ENCODE measurements at regions not wholly inside any gene's neighbourhood (a gene's known extent, or its start where the extent isn't known, plus 50 kb on each side); places are given as distances from the start of the nearest gene placed in this dataset.
A peak's percentile ranks its signal among the peaks of the same experiment; 100 is the strongest.

DNA sequence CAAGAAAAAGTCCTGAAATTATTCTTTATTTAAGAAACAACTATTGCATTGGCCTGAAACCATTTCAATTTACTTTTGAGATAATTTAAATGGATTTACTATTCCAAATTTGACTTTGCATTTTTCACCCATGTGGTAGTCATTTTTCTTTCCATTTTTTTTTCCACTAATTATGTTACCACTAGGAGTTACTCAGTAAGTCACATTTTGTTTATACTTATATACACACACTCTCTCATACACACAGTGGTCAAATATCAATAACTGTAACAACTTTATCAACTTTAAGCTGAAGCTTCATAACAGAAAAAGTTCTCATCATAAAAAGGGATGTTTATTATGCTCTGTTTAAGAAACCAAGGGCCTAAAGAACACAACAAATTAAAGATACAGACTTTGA lies 222.8 kb downstream of the SIPA1L2 start:
- DNase-seq (no peak), ATAC-seq (no peak)
- intact Hi-C loops (cut with DNase I) = no loop called here

DNA sequence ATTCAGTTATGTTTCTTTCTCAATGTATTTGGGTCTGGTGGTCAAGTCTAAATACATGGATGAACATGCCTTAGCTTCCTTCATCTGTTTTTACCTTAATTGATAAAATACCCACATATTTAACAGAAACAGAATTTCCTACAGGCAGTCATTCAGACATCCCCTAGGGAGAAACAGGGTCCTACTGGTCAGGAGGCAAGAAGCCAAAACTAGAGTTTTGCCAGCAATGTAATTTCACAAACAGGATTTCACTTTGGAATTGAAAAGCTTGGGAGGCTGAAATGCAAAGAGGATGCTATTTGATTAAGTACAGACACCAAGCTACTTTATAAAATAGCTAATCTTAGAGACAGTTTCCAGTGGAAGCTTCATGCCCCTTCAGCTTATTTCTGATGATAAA lies 224.2 kb downstream of the SIPA1L2 start:
- DNase-seq = no peak
- intact Hi-C loops (cut with DNase I) = no loop called here
- ATAC-seq = no peak

- ATAC-seq = no peak
- DNase-seq = no peak
- intact Hi-C loops (cut with DNase I) = no loop called here
Observed at GRCh38 chr1:232404981-232405731, 224.8 kb downstream of the SIPA1L2 start.

DNA sequence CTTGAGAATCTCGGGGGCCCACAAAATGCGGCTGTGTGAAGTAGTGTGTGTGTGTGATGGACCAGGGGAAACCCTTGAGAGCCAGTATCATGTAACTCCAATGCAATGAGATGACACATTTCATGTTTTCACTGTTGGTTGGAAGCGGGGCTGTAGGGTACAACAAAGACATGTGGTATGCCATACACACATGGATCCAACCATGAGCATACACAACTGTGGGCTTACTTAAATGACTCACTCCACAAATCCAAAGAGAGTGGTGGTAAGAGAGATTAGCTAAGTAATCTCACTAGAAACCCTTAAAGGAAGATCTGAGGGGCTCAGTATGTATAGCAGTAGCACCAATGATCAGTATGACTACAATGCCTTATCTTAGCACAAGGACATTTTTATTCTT lies 225.7 kb downstream of the SIPA1L2 start:
- DNase-seq (no peak), ATAC-seq (no peak)
- intact Hi-C loops (cut with DNase I) = no loop called here

DNA sequence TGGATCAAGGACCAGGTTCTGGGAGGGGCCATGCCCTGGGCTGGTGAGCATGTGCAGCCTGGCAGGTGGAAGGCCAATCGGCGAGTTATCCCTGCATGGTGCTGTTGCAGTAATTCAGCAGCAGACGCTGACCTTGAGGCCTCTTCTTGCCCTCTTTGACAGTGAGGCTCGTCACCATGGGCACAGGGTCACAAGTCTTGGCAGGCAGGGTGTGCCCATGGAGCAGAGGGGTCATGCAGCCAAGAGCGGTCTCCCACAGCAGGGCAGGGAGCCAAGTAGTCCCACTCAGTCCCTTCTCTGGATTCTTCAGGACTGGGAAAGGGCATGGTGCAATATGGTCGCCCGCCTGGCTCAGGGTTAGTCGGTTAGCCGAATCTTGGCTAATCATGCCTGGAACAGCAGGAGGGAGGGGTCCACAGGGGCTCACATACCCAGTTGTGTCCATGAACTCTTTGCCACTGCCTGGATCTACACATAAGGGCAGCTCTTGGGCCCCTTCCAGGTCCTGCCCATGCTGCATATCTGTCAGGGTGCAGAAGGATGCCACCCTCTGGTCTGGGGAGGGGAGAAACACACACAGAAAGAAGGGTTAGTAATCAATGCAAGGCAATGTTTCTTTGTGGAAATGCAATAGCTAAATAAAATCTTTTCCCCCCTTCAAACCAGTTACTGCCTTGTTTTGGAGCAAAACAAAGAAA lies 226.8 kb downstream of the SIPA1L2 start:
- DNase-seq (no peak), ATAC-seq (peak; percentile 35 to 71)
- intact Hi-C loops (cut with DNase I) = no loop called here

- ATAC-seq (no peak), DNase-seq (no peak)
- intact Hi-C loops (cut with DNase I) = no loop called here
Observed at GRCh38 chr1:232398823-232399222, 231.1 kb downstream of the SIPA1L2 start.

DNA sequence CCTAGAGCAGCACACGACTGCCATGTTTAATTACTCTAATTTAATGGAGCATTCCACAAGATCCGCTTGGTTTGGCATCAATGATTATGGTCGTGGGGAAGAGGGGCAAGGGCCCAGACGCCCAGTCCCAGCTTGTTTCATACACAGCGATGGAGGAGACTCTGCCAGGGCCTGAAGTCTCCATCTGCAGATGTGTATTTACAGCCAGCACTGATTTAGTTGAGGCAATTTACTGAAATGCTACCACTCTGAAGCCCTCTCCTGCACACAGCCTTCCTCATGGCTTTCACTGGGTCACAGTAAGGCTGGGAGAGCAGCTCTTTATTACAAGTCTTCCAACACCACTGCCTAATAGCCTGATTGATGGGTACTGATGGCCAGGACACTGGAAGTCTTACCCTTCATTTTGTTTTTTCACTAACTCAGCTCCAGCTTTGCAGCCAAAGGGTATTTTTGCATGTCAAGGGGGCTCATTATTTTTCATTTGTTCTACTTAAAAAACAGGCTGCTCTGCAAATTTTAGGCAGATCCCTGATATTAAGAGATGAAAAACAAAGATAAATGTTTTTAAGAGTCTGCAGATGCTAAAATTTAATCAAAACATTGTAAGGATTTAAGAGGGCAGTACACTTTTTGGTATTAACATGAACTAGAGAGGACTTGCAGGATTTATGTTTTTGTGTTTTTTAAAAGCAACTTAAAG lies 236.3 kb downstream of the SIPA1L2 start:
- DNase-seq = no peak
- intact Hi-C loops (cut with DNase I) = no loop called here
- no peak for ATAC-seq

- intact Hi-C loops (cut with DNase I) = no loop called here
- DNase-seq = no peak
- ATAC-seq = no peak
Observed at GRCh38 chr1:232393010-232393409, 236.9 kb downstream of the SIPA1L2 start.

- ATAC-seq (no peak), DNase-seq (no peak)
- intact Hi-C loops (cut with DNase I) = no loop called here
Observed at GRCh38 chr1:232390590-232390989, 239.3 kb downstream of the SIPA1L2 start.

GRCh38 chr1:232389744-232390143 lies 240.2 kb downstream of the SIPA1L2 start:
- DNase-seq = no peak
- ATAC-seq = no peak
- intact Hi-C loops (cut with DNase I) = no loop called here

DNA sequence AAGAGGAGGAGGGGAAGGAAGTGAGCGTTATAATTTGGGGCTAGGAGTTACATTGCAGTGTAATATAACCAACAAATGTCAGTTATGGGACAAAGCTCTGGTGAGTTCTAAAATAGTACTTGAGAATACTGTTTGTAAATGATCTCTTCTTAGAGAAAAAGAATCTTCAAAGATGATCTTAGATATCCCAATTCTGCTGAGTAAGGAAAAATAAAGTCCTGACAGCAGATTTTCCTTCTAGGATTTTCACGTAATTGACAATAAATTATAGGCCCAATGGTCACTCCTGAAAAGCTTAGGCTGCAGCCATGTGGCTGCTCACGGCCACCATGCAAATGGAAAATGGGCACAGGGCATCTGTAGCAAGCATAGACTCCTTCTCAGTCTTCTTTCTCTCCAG lies 241.6 kb downstream of the SIPA1L2 start:
- ATAC-seq (no peak), DNase-seq (no peak)
- intact Hi-C loops (cut with DNase I) = no loop called here

- no peak for ATAC-seq
- DNase-seq = no peak
Observed at GRCh38 chr1:232386721-232387510, 243.0 kb downstream of the SIPA1L2 start.

DNA sequence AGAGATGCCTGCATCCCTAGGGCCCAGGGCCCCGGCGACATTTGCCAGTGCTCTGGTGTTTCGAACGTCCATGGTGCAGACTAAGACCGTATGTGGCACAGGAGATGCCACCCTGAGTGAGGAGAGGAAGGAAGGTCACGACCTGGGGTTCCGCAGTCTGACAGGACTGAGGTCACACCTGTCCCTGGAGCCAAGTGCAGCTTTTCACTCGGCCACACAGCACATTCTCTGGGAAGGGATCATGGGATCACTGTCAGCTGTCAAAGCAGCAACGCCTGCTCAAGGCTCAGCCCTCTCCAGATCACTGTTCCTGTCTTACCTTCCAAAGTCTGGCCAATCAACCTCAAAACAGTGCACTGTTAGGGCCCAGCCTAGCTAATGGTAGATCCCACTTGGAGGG lies 243.6 kb downstream of the SIPA1L2 start:
- ATAC-seq (peak in 1 of 2 donors; percentile 45), DNase-seq (no peak)
- intact Hi-C loops (cut with DNase I) = no loop called here

More at GRCh38 chr1:232386721-232387510, 243.0 kb downstream of the SIPA1L2 start:
- intact Hi-C loops (cut with DNase I) = no loop called here

DNA sequence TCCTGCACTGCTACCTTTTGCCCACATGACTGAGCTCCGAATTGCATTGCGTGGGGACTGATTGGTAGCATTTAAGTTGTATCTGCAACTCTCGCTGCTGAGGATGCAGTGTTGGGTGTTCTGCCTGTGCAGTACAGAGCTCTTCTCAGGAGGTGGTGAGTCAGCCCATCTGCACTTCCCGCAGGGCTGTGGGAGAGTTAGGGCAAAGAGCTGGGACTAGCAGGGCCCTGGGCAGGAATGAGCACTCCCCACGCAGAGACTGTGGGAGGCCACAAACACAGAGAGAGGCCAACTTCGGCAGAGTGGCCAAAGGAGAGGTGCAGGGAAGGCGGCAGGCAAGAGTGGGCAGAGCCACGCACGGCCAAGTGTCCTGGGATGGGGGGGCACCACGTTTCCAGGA lies 244.7 kb downstream of the SIPA1L2 start:
- DNase-seq (no peak), ATAC-seq (peak in 1 of 2 donors; percentile 86)
- intact Hi-C loops (cut with DNase I) = no loop called here

DNA sequence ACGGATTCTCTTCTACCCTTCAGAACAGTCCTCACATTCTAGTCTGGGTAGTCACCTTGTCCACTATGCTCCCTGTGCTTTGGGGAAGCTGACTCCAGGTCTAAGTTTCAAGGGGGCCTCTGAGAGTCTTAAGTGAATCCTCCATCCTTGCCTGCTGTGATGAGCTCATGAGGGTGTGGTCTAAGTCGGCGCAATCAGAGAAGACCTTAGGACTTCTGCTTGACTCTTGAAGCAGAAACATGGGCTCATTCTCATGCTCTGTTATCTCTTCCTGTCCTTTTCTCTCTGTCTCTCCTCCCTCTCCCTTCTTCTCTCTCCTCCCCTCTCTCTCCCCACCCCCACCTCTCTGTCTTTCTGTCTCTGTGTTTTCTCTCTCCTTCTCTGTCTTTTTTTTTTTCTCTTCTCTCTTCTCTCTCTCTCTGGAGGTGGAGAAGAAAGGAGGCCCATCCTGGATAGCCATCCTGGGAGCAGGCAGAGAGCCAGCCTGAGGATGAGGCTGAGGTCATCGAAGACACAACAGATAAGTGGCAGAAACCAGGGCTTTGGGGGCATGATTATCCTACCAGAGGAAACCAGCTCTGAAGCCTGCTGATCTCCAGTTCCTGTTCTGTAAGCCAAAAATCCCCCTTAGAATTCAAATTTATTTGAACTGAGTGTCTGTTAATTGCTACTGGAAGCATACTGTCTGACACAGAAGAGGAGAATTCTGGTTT lies 245.6 kb downstream of the SIPA1L2 start:
- no peak for ATAC-seq
- DNase-seq = no peak
- intact Hi-C loops (cut with DNase I) = no loop called here

GRCh38 chr1:232383455-232384123 lies 246.3 kb downstream of the SIPA1L2 start:
- DNase-seq = no peak
- no peak for ATAC-seq
- intact Hi-C loops (cut with DNase I) = no loop called here

DNA sequence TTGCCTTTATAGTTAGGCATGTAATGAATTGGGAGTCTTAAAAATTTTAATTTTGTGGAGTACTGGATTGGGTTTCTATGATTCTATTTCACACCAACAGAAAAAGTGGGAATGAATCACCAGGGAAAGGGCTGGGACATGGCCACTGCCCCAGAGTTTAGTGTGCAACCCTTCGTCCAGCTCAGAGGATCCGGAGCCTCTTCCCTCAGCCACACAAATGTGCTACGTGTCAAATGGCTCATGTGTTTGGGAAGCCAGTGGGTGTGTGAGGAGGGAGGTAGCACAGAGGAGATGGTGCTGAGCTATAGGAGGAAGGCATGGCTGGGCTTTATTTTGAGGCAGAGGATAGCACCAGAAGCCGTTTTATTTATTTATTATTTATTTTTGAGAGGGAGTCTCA lies 247.3 kb downstream of the SIPA1L2 start:
- ATAC-seq = peak in 1 of 2 donors; percentile 45
- no peak for DNase-seq
- intact Hi-C loops (cut with DNase I) = no loop called here

DNA sequence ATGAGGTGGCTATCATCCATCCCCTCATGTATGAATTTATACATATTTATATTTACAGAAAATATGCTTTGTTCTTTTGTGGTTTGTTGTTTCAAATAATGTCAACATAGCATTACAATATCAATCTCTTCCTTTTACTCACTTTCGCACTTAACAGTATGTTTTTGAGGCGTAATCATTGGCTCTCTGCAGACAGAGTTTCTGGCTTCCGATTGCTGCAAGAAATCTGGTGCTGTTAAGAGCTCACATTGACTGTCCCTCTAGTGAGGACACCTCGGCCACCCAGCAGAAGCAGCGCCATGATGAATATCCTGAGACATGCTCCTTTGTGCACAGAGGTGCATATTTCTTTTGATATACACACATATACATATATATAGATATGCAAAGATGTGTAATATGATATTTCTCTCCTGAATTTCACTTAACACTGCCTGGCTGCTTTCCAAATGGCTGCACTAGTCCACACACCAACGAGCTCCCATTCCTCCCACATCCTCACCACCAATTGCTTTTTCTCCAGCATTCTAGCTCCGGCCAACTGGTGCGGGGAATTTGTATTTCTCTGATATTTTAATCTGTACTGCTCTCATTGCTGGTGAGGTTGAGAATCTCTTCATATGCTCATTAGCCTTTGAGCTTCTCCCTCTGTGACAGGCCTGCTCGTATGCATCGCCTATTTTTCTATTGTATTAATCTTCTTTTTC lies 248.4 kb downstream of the SIPA1L2 start:
- DNase-seq = no peak
- intact Hi-C loops (cut with DNase I) = no loop called here
- ATAC-seq = no peak

Measured in left cardiac atrium (tissue), 4 donors.